ENCODE measurements at regions not wholly inside any gene's neighbourhood (a gene's known extent, or its start where the extent isn't known, plus 50 kb on each side); places are given as distances from the start of the nearest gene placed in this dataset.

GRCh38 chr2:226031647-226032501 is 632.4 kb downstream of the NYAP2 start:
- Histone ChIP-seq H3K27ac (ENCODE audit: low read length) (peak overlapping the region; percentile 91), H3K27me3 (ENCODE audit: control insufficient read depth, insufficient read depth, low read length) (no peaks in the 10 kb centered on the region), H3K9me3 (ENCODE audit: control insufficient read depth, insufficient read depth, low read depth, low read length) (no peaks in the 10 kb centered on the region), H3K4me1 (ENCODE audit: control insufficient read depth, insufficient read depth, low read length) (peaks cover 23% of the 10 kb centered on the region), H3K36me3 (ENCODE audit: control insufficient read depth, insufficient read depth, low read length) (no peaks in the 10 kb centered on the region), H3K4me3 (ENCODE audit: low read depth in 2 of 2, low read length in 2 of 2) (peak overlapping the region; percentile 51 to 66)
- no TSS peak for BruUV-seq (replicated peaks)
- in situ Hi-C loops (cut with HindIII; ENCODE audit: low pct_unique_long_range_greater_than_20kb, low sequenced_read_pairs) (no loop called here), intact Hi-C loops (cut with micrococcal nuclease; ENCODE audit: unreplicated experiment) (loop anchor here (1.0 to 10.0 kb wide), 2 partner anchors 362 to 763 kb away; partner anchors contain the start of gene IRS1)
- CTCF ChIA-PET = no interaction called here
- TF ChIP-seq POLR2AphosphoS5 (IDR thresholded peaks at IDR 0.05; ENCODE audit: low read depth, low read length) (no peak), TCF7L2 (IDR thresholded peaks at IDR 0.05; ENCODE audit: low read depth, low read length) (no peak), REST (IDR thresholded peaks at IDR 0.05; ENCODE audit: insufficient read depth in 1 of 2, low read depth in 2 of 2, low read length in 1 of 2) (no peak), SIN3A (IDR thresholded peaks at IDR 0.05; ENCODE audit: borderline replicate concordance, insufficient read depth, low read depth, low read length) (no peak), CTCF (IDR thresholded peaks at IDR 0.05) (no peak)
- DNase-seq (ENCODE audit: low read depth, low spot score) (no peak), ATAC-seq (peak; percentile 54; the same call in 1 of the 2 replicates)
- POLR2A ChIA-PET = interaction anchor here (0.5 kb wide), 1 partner anchor 756 kb away, joined by 13 read pairs; no protein-coding TSS in a partner anchor

- TF ChIP-seq REST (IDR thresholded peaks at IDR 0.05; ENCODE audit: insufficient read depth in 1 of 2, low read depth in 2 of 2, low read length in 1 of 2) (0 out of 4 replicates have a peak, but pooled peaks of 1 of the 2 experiments have one; percentile 14), TCF7L2 (IDR thresholded peaks at IDR 0.05; ENCODE audit: low read depth, low read length) (peak; percentile 67), POLR2AphosphoS5 (IDR thresholded peaks at IDR 0.05; ENCODE audit: low read depth, low read length) (no peak; the same call in 1 of the 2 replicates), SIN3A (IDR thresholded peaks at IDR 0.05; ENCODE audit: borderline replicate concordance, insufficient read depth, low read depth, low read length) (0 out of 2 replicates have a peak, but pooled peaks have one; percentile 11)
- Histone ChIP-seq H3K27ac (ENCODE audit: low read length) (peak overlapping the region; percentile 91), H3K9me3 (ENCODE audit: control insufficient read depth, insufficient read depth, low read depth, low read length) (no peaks in the 10 kb centered on the region), H3K4me3 (ENCODE audit: low read depth in 2 of 2, low read length in 2 of 2) (peak overlapping the region; percentile 51 to 66), H3K4me1 (ENCODE audit: control insufficient read depth, insufficient read depth, low read length) (peaks cover 23% of the 10 kb centered on the region), H3K36me3 (ENCODE audit: control insufficient read depth, insufficient read depth, low read length) (no peaks in the 10 kb centered on the region), H3K27me3 (ENCODE audit: control insufficient read depth, insufficient read depth, low read length) (no peaks in the 10 kb centered on the region)
- DNase-seq (ENCODE audit: low read depth, low spot score) (peak; percentile 51), ATAC-seq (peak; percentile 97)
- BruUV-seq (replicated peaks) = no TSS peak
- ChIA-PET CTCF (no interaction called here), POLR2A (interaction anchor here (0.5 kb wide), 1 partner anchor 757 kb away, joined by 13 read pairs; no protein-coding TSS in a partner anchor)
- intact Hi-C loops (cut with micrococcal nuclease; ENCODE audit: unreplicated experiment) = loop anchor here (1.0 to 10.0 kb wide), 2 partner anchors 361 to 764 kb away; partner anchors contain the start of gene IRS1
- in situ Hi-C loops (cut with HindIII; ENCODE audit: low pct_unique_long_range_greater_than_20kb, low sequenced_read_pairs) = no loop called here
These were observed 631.5 kb downstream of the NYAP2 start for GRCh38 chr2:226030788-226031646.

Measured in Panc1 (cell line).